ENCODE measurements at regions not wholly inside any gene's neighbourhood (a gene's known extent, or its start where the extent isn't known, plus 50 kb on each side); places are given as distances from the start of the nearest gene placed in this dataset.

GRCh38 chr15:70530017-70530499, 233.3 kb downstream of the UACA start:
- TF ChIP-seq HNRNPH1 (optimal IDR thresholded peaks at IDR 0.05; ENCODE audit: low read depth, low read length) (no peak), PATZ1 (CRISPR knock-in tag; IDR thresholded peaks at IDR 0.05; ENCODE audit: borderline replicate concordance) (no peak), CTCF (IDR thresholded peaks at IDR 0.05 in 2 of 3, conservative IDR thresholded peaks at IDR 0.05 in 1 of 3; ENCODE audit: insufficient read depth in 2 of 3, low read depth in 1 of 3, low read length in 3 of 3) (no peak), ZNF695 (CRISPR knock-in tag; IDR thresholded peaks at IDR 0.05) (no peak), EP300 (IDR thresholded peaks at IDR 0.05; ENCODE audit: low read length) (no peak), FOXK2 (conservative IDR thresholded peaks at IDR 0.05 in 1 of 2, IDR thresholded peaks at IDR 0.05 in 1 of 2; ENCODE audit: low read depth in 2 of 2) (no peak)
